SH-SY5Y (cell line): ENCODE measurements at regions not wholly inside any gene's neighbourhood (a gene's known extent, or its start where the extent isn't known, plus 50 kb on each side); places are given as distances from the start of the nearest gene placed in this dataset.

Source experiments
- GATA2 ChIP-seq: IDR thresholded peaks from 2 replicates; pipeline ENCODE4 v1.6.1; 2011; ENCODE audit warnings: mild to moderate bottlenecking, low read depth, low read length
- GATA3 ChIP-seq: IDR thresholded peaks from 2 replicates; pipeline ENCODE4 v1.6.1; 2011; ENCODE audit warnings: low read depth, mild to moderate bottlenecking, low read length, moderate library complexity

DNA sequence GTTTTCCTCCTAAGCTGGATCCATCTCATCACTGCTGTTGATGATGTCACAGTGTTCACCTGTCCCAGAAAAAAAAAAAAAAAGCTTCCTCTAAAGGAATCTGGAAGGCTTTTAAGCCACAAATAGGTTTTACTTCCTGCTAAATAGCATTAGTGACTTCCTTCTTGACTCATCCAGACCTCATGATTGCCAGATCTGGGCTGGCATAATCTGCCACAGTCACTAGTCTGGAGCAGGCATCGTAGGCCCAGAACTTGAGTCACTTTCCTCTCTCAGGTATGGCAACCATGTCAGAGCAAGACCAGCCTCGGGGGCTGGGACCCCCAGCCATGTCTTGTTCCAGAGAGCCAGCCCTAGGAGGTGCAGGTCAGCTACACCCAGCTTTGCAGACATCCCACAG lies 266.5 kb upstream of the CADM2 start:
- TF ChIP-seq GATA2: no peak
- no peak for TF ChIP-seq GATA3
